ENCODE measurements at regions not wholly inside any gene's neighbourhood (a gene's known extent, or its start where the extent isn't known, plus 50 kb on each side); places are given as distances from the start of the nearest gene placed in this dataset.

DNA sequence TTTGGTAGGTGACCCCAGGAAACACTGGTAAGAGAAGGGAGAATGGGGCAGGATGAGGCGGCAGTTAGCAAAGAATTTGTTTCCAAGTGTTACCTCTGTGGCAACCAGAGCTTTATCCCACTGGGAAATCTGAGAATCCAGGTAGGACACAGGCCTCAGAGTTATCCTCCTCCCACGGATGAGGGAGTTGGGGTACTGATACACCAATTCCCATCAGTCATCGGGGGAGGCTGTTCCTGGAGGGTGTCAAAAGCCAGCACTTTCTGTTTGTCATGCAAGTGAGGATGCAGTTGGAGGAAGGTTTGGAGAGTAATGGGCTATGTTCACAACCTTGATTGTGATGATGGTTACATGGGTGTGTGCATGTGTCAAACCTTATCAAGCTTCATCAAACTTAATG lies 221.2 kb upstream of the SFSWAP start:
- H3K27me3 ChIP-seq (ENCODE audit: control insufficient read depth, insufficient read depth, low read length), result no peaks in the 10 kb centered on the region
- DNase-seq (ENCODE audit: low read depth), result no peak
- TF ChIP-seq, protein P1, sequence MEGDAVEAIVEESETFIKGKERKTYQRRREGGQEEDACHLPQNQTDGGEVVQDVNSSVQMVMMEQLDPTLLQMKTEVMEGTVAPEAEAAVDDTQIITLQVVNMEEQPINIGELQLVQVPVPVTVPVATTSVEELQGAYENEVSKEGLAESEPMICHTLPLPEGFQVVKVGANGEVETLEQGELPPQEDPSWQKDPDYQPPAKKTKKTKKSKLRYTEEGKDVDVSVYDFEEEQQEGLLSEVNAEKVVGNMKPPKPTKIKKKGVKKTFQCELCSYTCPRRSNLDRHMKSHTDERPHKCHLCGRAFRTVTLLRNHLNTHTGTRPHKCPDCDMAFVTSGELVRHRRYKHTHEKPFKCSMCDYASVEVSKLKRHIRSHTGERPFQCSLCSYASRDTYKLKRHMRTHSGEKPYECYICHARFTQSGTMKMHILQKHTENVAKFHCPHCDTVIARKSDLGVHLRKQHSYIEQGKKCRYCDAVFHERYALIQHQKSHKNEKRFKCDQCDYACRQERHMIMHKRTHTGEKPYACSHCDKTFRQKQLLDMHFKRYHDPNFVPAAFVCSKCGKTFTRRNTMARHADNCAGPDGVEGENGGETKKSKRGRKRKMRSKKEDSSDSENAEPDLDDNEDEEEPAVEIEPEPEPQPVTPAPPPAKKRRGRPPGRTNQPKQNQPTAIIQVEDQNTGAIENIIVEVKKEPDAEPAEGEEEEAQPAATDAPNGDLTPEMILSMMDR (IDR thresholded peaks at IDR 0.05; ENCODE audit: insufficient read depth, low read length, poor library complexity, severe bottlenecking), result no peak
- H3K36me3 ChIP-seq (ENCODE audit: control insufficient read depth, insufficient read depth, low read length), result no peaks in the 10 kb centered on the region
- H3K4me3 ChIP-seq (ENCODE audit: low read depth, low read length), result no peak overlapping the region

- Histone ChIP-seq H3K36me3 (ENCODE audit: control insufficient read depth, insufficient read depth, low read length) (no peaks in the 10 kb centered on the region), H3K4me3 (ENCODE audit: low read depth, low read length) (no peak overlapping the region), H3K27me3 (ENCODE audit: control insufficient read depth, insufficient read depth, low read length) (no peaks in the 10 kb centered on the region)
- TF ChIP-seq, protein P1 (IDR thresholded peaks at IDR 0.05; ENCODE audit: insufficient read depth, low read length, poor library complexity, severe bottlenecking), result no peak
- no peak for DNase-seq (ENCODE audit: low read depth)
Observed at GRCh38 chr12:131491155-131491554, 219.7 kb upstream of the SFSWAP start.

DNA sequence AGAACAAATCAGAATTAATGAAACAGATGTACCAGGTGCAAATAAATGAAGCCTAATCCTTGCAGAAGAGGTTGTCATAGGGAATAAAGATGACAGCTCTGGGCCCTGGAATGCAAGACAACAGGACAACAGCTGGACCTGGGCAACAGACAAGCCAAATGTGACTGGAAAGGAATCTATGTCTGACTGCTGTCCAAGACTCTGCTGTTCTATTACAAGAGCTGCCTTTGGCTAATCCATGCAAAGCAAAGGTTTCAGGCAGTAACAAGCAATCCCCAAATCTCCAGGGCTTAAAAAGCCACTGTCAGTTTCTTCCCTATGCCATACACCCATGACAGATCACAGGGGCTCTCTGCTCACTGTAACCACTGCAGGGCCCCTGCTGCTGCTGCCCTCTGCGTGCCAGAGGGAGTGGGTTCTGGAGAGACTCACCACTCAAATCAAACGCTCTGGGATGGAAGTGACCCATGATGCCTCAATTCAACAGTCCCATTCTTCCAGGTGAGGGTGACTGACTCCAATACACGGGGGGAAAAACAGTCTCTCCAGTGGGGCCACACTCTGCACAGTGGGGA lies 218.9 kb upstream of the SFSWAP start:
- Histone ChIP-seq H3K27me3 (ENCODE audit: control insufficient read depth, insufficient read depth, low read length) (no peaks in the 10 kb centered on the region), H3K36me3 (ENCODE audit: control insufficient read depth, insufficient read depth, low read length) (no peaks in the 10 kb centered on the region), H3K4me3 (ENCODE audit: low read depth, low read length) (no peak overlapping the region)
- TF ChIP-seq, protein P1 (IDR thresholded peaks at IDR 0.05; ENCODE audit: insufficient read depth, low read length, poor library complexity, severe bottlenecking), result no peak
- DNase-seq (ENCODE audit: low read depth), result no peak

- Histone ChIP-seq H3K36me3 (ENCODE audit: control insufficient read depth, insufficient read depth, low read length) (no peaks in the 10 kb centered on the region), H3K4me3 (ENCODE audit: low read depth, low read length) (no peak overlapping the region), H3K27me3 (ENCODE audit: control insufficient read depth, insufficient read depth, low read length) (no peaks in the 10 kb centered on the region)
- TF ChIP-seq, protein P1 (IDR thresholded peaks at IDR 0.05; ENCODE audit: insufficient read depth, low read length, poor library complexity, severe bottlenecking), result no peak
- no peak for DNase-seq (ENCODE audit: low read depth)
Observed at GRCh38 chr12:131493068-131493826, 217.6 kb upstream of the SFSWAP start.

GRCh38 chr12:131494216-131494615 lies 216.7 kb upstream of the SFSWAP start:
- no peak overlapping the region for H3K4me3 ChIP-seq (ENCODE audit: low read depth, low read length)
- no peaks in the 10 kb centered on the region for H3K36me3 ChIP-seq (ENCODE audit: control insufficient read depth, insufficient read depth, low read length)
- TF ChIP-seq, protein P1 (IDR thresholded peaks at IDR 0.05; ENCODE audit: insufficient read depth, low read length, poor library complexity, severe bottlenecking), result no peak
- H3K27me3 ChIP-seq (ENCODE audit: control insufficient read depth, insufficient read depth, low read length), result no peaks in the 10 kb centered on the region
- DNase-seq (ENCODE audit: low read depth), result no peak
